ENCODE measurements at regions not wholly inside any gene's neighbourhood (a gene's known extent, or its start where the extent isn't known, plus 50 kb on each side); places are given as distances from the start of the nearest gene placed in this dataset.

DNA sequence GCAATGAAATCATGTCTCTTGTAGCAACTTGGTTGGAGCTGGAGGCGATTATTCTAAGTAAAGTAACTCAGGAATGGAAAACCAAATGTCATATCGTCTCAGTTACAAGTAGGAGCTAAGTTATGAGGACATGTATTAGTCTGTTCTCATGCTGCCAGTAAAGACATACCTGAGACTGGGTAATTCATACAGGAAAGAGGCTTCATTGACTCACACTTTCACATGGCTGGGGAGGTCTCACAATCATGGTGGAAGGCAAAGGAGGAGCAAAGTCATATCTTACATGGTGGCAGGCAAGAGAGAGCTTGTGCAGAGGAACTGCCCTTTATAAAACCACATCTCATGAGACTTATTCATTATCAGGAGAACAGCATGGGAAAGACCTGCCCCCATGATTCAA, 370.1 kb upstream of the PRKCQ start (continued):
- TF ChIP-seq TMF1 (CRISPR knock-in tag; IDR thresholded peaks at IDR 0.05; ENCODE audit: low read depth): no peak
- TF ChIP-seq TOPORS (CRISPR knock-in tag; IDR thresholded peaks at IDR 0.05): no peak
- TF ChIP-seq SETDB1 (CRISPR knock-in tag; IDR thresholded peaks at IDR 0.05; ENCODE audit: borderline replicate concordance): no peak
- TF ChIP-seq ZNF567 (CRISPR knock-in tag; IDR thresholded peaks at IDR 0.05; ENCODE audit: borderline replicate concordance): no peak

DNA sequence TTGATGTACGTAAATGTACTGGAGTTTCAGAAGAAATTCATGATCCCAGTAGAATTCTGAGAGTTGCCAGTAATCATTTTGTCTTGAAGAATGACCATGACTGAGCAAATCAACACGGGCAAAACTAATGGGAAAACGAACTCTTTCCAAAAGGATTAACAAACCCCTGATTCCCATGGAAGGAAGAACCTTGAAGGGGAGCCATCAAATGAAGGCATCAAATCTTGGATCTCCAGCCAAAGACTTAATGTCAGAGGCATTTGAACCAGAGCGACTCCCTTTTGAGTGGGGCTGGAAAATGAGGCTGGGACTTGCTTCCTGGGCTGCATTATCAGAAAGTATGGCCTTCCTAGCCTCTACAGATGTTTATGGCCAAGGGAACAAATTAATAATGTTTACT, 364.4 kb upstream of the PRKCQ start:
- no peak for DNase-seq (ENCODE audit: low spot score)
- H3K9ac ChIP-seq (ENCODE audit: insufficient read depth, low read depth, low read length): no peak overlapping the region

More for the DNA sequence above, 364.4 kb upstream of the PRKCQ start:
- H3K79me2 ChIP-seq (ENCODE audit: insufficient read depth, low read length): no peaks in the 10 kb centered on the region
- in situ Hi-C loops (cut with HindIII; ENCODE audit: extremely low pct_ligation_motif_present, low pct_unique_long_range_greater_than_20kb): no loop called here
- H3K9me3 ChIP-seq (ENCODE audit: low read length): no peaks in the 10 kb centered on the region
- TF ChIP-seq, protein P1, sequence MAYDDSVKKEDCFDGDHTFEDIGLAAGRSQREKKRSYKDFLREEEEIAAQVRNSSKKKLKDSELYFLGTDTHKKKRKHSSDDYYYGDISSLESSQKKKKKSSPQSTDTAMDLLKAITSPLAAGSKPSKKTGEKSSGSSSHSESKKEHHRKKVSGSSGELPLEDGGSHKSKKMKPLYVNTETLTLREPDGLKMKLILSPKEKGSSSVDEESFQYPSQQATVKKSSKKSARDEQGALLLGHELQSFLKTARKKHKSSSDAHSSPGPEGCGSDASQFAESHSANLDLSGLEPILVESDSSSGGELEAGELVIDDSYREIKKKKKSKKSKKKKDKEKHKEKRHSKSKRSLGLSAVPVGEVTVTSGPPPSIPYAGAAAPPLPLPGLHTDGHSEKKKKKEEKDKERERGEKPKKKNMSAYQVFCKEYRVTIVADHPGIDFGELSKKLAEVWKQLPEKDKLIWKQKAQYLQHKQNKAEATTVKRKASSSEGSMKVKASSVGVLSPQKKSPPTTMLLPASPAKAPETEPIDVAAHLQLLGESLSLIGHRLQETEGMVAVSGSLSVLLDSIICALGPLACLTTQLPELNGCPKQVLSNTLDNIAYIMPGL (CRISPR knock-in tag; IDR thresholded peaks at IDR 0.05; ENCODE audit: borderline replicate concordance in 1 of 2, low read depth in 1 of 2): no peak
- no peak for TF ChIP-seq RXRB (CRISPR knock-in tag; IDR thresholded peaks at IDR 0.05; ENCODE audit: borderline replicate concordance)
- no peak for TF ChIP-seq SP5 (CRISPR knock-in tag; IDR thresholded peaks at IDR 0.05; ENCODE audit: borderline replicate concordance, low read depth)
- TF ChIP-seq, protein P2, sequence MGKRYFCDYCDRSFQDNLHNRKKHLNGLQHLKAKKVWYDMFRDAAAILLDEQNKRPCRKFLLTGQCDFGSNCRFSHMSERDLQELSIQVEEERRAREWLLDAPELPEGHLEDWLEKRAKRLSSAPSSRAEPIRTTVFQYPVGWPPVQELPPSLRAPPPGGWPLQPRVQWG (CRISPR knock-in tag; IDR thresholded peaks at IDR 0.05; ENCODE audit: borderline replicate concordance, low read depth): no peak
- no peak for TF ChIP-seq NFIC (IDR thresholded peaks at IDR 0.05; ENCODE audit: low read length)
- TF ChIP-seq, protein P3, sequence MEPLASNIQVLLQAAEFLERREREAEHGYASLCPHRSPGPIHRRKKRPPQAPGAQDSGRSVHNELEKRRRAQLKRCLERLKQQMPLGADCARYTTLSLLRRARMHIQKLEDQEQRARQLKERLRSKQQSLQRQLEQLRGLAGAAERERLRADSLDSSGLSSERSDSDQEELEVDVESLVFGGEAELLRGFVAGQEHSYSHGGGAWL (CRISPR knock-in tag; IDR thresholded peaks at IDR 0.05): no peak
- TF ChIP-seq ZNF841 (CRISPR knock-in tag; IDR thresholded peaks at IDR 0.05; ENCODE audit: borderline replicate concordance): no peak
- no peak for TF ChIP-seq KAT8 (CRISPR knock-in tag; IDR thresholded peaks at IDR 0.05)
- H4K20me1 ChIP-seq (ENCODE audit: insufficient read depth, low read length): no peaks in the 10 kb centered on the region
- WGBS (ENCODE audit: low lambda C conversion rate): under 1% methylated on average over 4 of the region's 4 CpGs
- FAIRE-seq: no peak
- H3K27me3 ChIP-seq (ENCODE audit: control insufficient read depth in 1 of 2, insufficient read depth in 2 of 2, low read length in 2 of 2): no peaks in the 10 kb centered on the region
- H3K27ac ChIP-seq (ENCODE audit: extremely low read length, insufficient read depth, low read length): no peak overlapping the region
- no peaks in the 10 kb centered on the region for H3K4me1 ChIP-seq (ENCODE audit: insufficient read depth, low read length)
- ATAC-seq: no peak
- no peak overlapping the region for H3K4me3 ChIP-seq (replicated peaks in 1 of 3; ENCODE audit: insufficient read depth in 1 of 3, low read depth in 2 of 3, low read length in 3 of 3)
- H3K4me2 ChIP-seq (ENCODE audit: low read depth, low read length): no peak overlapping the region
- ChIA-PET POLR2A (no interaction called here), CTCF (ENCODE audit: low intra/inter-chr PET ratio, low total read pairs) (no interaction called here)
- H2AFZ ChIP-seq (ENCODE audit: low read length): no peak overlapping the region
- intact Hi-C loops (cut with micrococcal nuclease; ENCODE audit: unreplicated experiment): no loop called here
- H3K36me3 ChIP-seq (replicated peaks in 1 of 2; ENCODE audit: control insufficient read depth in 1 of 2, insufficient read depth in 2 of 2, low read length in 2 of 2): no peaks in the 10 kb centered on the region
- BruUV-seq (replicated peaks): no TSS peak
